ENCODE measurements at regions not wholly inside any gene's neighbourhood (a gene's known extent, or its start where the extent isn't known, plus 50 kb on each side); places are given as distances from the start of the nearest gene placed in this dataset.

DNA sequence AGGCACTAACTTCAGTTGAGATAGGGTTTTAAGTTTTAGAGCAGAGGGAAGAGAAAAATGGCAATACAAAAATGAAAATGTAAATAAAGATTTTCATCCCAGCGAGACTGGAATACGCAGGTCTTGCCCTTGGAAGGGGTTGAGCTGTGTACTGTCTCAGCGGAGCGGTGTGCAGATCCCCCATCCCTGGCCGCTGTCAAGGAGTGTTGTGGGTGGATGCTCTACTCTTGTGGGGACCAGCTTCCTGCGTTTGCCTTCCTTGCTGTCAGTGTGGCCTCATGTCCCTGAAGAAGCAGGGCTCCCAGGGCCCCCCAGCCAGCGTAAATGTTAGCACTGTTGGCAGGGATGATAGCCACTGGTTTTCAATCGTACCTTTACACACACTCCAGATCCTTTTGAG, 249.7 kb upstream of the PITRM1 start:
- H3K27ac ChIP-seq = no peak overlapping the region
- DNase-seq (ENCODE audit: low read depth, low spot score) = no peak

DNA sequence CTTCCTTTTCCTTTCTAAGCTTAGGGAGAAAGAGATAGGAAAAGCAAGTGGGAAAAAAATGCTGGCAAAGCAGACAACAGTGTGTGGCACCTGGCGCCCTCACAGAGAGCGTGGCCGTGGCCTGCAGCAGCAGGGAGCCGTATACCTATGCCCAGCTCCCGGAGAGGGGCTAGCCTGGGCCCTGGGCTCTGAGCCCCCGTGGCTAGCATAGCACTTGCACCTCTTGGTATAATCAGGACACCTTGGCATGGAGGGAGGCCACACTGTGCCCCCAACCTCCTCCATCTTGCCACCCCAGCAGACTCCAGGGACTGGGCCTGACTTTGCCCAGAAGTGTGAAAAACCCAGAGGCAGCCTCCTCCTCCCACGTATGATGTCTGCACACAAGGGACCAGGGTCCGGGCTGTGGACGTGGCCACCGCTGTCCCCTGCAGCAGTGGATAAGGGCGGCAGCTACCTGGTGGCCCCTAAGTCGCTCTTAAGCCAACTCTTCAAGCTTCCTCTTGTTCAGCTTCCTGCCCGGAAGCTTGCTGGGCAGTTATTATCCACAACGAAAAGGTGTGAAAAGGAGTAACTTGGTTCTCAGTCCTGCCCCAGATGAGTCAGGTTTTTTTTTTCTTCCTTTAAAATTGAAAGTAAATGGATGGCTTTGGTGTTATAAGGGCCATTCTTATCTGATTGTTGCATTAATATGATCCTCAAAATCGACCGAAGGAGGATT, 249.1 kb upstream of the PITRM1 start:
- no peak overlapping the region for H3K27ac ChIP-seq
- no peak for DNase-seq (ENCODE audit: low read depth, low spot score)

DNA sequence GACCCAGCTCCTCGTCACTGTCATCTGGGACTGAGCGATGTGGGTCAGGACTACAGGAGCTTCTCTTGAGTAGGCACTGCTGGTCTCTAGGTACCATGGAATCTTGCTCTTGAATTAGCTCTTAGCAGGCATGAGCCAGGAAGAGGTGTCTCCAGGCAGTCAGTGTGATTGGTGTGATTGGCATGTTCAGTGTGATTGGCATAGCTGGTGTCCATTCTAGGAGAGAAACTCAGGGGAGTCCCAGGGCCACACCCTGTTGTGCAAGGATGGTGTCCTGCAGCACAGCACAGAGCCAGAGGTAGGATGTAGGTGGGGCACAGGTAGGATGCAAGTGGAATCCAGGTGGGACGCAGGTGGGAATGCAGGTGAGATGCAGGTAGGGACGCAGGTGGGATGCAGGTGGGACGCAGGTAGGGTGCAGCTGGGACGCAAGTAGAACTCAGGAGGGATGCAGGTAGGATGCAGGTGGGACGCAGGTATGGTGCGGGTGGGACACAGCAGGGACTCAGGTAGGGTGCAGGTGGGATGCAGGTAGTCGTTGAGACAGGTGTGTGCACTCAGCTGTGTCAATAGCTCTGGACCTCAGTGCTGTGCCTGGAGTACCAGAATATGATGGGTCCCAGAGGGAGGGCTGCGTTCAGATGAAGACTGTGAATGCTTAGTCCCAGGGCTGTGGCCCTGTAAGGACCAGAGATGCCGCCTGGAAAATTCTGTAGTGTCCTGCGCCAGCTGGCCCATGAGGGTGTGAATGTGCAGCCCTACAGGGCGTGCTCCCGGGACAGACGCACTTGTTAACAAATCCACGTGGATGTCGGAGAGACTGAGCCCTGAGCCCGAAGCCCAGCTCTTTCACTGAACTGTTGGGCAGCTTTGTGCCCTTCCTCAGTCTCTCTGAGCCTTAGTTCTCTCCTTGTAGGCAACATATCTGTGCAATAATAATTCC, 248.2 kb upstream of the PITRM1 start:
- no peak overlapping the region for H3K27ac ChIP-seq
- no peak for DNase-seq (ENCODE audit: low read depth, low spot score)

DNA sequence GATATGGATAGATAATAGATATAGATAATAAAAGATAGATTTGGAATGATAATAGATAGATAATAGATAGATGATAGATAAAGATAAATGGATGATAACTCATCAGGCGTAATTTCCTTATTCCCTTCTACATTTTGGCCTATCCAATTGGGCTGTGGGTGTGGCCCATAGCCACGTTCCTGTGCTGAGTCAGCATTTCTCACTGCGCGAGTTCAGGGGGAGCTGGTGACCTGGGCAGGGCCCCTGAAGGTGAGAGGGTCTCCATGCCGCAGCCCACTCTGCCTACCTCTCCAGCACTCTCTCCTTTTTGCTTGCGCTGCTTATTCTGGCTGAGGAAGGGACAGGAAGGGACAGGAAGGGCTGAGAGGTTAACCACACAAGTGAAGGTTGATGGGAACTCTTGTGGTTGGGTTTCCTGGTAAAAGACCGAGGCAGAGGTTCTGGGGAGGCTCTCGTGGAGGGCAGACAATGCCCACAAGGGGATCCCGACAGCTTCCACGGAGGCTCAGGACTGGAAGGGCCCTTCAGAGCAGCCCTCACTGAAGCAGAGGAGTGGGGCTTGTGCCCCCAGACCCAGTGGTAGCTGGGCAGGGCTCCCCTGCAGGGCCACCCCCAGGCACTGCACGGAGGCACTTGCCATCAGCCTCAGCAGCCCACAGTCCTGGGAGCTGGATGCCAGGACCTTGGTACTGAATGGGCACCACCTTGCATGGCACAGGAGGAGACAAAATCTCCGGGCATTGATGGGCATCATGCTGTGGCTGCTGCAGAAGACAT, 247.3 kb upstream of the PITRM1 start:
- no peak overlapping the region for H3K27ac ChIP-seq
- DNase-seq (ENCODE audit: low read depth, low spot score) = no peak

DNA sequence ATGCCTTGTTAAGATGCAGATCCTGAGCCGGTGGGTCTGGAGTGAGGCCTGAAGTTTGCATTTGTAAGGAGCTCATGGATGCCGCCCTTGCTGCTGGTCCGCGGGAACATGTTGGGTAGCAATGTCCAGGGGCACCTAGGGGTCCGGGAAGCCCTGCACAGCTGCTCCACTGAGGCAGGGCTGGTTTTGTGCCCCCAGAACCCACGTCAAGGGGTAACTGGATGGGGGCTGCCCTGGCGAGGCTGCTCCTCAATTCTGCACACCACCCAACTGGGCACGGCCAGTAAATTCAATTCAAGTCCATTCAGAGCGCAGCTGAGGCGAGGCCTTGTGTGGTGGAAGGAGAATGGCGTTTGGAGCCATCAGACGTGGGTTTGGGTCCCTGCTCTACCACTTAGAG, 246.3 kb upstream of the PITRM1 start:
- H3K27ac ChIP-seq = no peak overlapping the region
- DNase-seq (ENCODE audit: low read depth, low spot score) = no peak

DNA sequence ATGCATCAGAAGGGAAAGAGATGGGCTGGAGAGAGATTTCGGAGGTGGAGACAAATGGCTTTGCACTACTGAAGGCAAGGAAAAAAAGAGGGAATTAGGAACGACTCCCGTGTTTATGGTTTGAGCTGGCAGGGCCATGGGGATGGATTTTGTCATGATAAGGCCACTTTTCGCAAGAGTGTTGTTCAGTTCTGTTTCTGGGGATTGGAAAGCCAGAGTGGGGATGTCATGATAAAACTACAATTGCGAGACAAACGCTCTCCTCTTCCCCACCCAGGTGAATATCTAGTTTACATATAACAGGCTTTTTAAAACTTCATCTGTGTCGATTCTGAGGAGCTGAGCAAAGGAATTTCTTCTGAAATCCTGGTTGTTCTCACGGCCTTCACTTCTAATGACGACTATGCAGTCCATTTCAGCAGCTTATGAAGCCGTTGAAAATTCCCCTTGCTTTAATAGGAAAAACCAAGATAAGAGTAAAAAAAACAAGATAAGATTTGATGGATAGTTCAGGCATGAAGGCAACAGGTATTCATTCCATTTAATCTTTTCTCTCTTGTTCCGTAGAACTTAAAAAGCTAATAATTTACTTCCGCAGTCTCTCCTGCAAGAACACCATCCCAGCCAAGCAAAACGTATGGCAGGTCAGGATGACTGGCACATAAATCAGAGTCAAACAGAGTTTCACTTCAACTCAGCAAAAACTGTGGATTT, 245.6 kb upstream of the PITRM1 start:
- no peak for DNase-seq (ENCODE audit: low read depth, low spot score)
- no peak overlapping the region for H3K27ac ChIP-seq

DNA sequence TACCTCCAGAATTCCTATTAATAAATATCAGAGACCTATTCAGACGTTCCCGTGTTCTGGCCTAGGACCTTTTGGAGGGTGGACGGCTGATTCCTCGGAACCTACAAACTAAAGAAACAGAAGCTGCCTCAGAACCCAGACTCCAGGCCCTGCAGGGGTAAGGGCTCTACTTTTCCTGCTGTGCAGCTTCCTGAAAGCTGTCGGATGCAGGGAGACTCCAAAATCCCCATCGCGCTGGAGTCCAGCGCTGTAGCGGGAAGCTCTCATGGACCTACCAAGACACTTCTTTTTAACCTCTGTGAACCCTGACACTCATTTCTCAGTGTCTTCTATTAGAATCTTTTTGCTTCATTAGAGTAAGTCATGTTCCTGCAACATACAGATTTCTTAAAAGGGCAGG, 244.5 kb upstream of the PITRM1 start:
- H3K27ac ChIP-seq = no peak overlapping the region
- DNase-seq (ENCODE audit: low read depth, low spot score) = no peak

DNA sequence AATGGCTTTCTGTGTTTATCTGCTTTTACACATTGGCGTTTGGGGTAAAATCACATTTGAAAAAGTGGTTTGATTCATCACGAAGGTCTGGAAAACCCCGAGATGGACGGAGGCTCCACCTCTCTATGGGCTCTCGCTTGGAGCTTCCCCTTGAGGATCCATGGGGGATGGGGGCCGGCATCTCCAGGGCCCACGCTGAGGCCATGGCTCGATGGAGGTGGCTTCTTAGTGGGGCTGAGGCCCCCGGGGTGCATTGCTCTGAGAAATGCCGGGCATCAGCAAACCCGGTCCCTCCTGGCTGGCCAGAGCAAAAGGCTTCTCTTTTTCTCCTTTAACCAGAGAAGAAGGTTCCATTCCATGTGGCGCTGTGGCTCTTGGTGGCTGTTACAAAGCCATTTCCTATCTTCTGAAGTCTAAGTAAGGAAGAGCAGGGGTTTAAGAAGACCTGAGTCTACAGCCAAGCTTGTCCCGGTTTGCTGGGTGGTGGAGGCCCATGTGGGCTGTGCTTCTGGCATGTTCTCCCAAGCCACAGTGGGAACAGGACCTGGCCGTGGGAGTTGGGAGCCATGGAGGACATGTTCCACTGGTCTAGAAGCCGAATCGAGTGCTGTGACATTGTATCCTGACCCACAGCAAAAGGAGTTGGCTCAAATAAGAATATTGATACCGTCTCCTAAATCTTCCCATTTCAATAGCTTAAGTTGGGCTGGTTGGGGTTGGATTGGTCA, 243.5 kb upstream of the PITRM1 start:
- no peak for DNase-seq (ENCODE audit: low read depth, low spot score)

DNA sequence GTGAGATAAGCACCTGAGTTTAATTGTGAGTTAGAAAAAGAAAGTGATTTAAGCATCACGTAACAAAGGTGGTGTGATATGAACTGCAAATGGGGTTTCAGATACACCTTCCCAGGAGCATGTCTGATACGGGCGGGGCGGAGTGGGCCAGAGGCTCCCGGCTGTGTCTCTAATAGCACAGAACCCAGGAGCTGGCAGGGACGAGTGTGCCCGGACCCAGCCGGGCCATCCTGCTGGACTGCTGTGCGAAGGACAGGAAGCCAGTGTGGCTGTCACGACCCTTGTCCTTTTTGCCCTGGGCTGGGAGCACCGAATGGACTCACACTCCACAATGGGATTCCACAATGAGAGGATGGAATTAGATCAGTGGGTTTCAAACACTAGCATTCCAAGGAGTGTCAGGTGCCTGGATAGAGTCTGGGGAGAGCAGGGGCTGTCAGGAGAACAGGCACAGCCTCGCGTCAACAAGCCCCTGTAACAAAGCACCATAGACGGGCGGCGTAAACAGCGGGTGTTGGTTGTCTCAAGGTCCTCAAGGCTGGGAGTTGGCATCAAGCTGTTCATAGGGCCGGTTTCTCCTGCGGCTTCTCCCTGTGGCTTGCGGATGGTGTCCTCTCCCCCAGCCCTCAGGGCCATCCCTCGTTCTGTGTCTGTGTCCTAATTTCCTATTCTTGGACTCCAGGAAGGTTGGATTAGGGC, 242.6 kb upstream of the PITRM1 start:
- DNase-seq (ENCODE audit: low read depth, low spot score) = no peak
- no peak overlapping the region for H3K27ac ChIP-seq

More for the DNA sequence above, 243.5 kb upstream of the PITRM1 start:
- H3K27ac ChIP-seq = no peak overlapping the region

DNA sequence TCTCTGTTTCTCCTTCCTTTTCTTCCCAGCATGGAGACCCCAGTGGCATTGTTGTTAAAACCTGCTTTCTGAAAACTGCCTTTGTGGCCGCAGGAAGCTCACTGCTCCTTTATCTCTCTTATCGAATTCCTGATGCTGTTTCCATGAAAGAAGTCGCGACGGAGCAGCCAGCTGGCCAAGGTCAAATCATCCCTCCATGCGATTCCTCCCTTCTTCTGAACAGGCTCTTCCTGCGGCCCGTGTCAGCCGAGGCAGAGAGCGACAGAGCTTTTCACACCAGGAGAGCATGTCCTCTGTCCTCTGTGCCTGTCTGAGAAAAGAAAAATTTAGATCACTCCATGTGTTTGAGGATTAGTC, 242.1 kb upstream of the PITRM1 start:
- DNase-seq (ENCODE audit: low read depth, low spot score) = no peak
- no peak overlapping the region for H3K27ac ChIP-seq

DNA sequence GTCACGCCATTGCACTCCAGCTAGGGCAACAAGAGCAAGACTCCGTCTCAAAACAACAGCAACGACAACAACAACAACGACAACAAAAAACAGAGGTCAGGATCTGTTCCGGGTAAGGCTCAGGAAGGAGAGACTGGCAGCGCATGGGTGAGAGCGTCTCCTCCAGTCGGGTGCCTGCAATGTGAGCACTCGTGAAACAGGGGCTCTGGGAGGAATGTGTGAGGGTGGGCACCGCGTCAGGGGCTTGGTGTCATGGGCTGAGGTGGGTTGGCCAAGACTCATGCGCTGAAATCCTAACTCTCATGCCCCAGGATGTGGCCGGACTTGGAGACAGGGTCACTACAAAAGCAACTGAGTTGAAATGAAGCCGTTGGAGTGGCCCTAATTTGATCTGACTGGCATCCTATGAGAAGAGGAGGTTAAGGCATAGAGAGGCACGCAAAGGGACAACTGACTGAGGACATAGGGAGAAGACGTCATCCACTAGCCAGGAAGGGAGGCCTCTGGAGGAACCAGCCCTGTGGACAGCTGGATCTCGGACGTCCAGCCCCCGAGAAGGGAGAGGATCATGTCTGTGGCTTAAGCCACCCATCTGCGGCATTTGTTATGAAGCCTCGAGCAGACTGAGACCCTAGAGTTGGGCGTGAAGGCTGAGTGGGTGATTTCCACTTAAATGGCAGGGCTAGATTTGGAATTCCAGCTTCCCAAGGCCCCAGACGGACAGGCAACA, 241.5 kb upstream of the PITRM1 start:
- H3K27ac ChIP-seq = no peak overlapping the region
- no peak for DNase-seq (ENCODE audit: low read depth, low spot score)

DNA sequence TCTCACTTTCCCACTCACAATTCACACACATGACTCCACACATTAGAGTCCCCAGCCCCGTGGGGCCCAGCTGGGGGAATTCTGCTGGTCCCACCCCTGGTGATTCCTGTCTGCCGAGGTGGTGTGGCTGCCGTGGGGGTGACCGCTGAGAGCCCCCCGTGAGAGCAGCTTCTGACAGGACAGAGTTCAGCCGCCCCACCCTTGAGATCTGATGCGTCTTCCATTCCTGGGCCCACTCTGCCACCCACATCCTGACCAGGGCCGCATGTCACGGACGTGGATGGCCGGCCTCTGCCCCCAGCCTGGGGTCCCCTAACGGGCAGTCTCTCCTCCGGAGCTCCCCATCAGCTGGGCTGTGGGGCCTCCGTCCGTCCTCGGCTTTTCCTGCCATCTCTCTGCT, 240.1 kb upstream of the PITRM1 start:
- no peak overlapping the region for H3K27ac ChIP-seq
- DNase-seq (ENCODE audit: low read depth, low spot score) = no peak

DNA sequence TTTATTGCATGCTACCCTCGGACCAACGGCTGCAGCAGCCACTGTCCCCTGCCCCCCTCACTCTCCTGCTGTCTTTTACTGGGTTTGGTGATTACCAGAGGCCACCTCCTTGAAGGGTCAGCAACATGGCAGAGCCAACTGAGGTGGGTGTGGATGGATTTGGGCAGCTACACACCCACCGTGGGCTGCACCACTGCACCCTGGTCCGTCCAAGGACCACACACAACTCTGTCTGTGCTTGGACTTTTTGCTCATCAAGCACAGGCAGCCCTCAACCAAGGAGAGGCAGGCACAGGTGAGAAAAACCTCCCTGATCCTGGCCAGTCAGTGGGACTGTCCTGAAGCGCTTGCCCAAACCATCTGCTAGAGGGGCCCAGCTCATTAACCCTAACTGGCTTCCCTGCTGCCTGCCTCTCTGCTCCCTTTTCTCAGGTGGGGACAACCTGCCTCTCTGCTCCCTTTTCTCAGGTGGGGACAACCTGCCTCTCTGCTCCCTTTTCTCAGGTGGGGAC, 239.5 kb upstream of the PITRM1 start:
- no peak for DNase-seq (ENCODE audit: low read depth, low spot score)
- no peak overlapping the region for H3K27ac ChIP-seq

DNA sequence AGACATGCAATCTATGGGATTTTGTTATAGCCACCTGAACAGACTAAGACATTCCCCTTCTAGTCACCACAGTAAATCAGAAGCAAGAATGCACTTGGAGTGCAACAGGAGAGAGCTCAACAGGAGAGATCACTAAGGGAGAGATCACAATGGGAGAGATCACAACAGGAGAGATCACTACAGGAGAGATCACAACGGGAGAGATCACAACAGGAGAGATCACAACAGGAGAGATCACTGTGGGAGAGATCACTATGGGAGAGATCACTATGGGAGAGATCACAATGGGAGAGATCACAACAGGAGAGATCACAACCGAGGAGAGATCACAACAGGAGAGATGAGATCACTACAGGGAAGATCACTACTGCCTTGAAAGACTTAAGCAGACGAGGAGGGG, 238.5 kb upstream of the PITRM1 start:
- DNase-seq (ENCODE audit: low read depth, low spot score) = no peak
- no peak overlapping the region for H3K27ac ChIP-seq

DNA sequence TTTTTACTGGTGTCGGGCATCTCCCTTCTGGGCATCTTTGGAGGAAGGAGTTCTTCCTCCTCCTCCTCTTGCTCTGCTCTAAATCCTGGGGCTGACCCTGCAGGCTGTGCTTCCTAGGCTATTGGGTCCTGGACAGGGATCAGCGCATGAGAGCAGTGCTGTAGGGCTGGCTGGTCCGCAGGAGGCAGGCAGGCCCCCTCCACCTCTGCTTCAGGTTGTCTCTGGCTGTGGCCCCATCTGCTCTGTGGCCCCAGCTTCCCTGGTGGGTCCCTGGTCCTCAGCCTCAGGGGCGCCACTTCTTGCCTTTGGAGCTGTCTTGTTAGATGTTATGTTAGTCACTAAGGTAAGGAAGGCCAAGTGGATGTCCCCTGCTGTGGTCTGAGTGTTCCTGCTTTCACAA, 237.3 kb upstream of the PITRM1 start:
- no peak overlapping the region for H3K27ac ChIP-seq
- no peak for DNase-seq (ENCODE audit: low read depth, low spot score)

DNA sequence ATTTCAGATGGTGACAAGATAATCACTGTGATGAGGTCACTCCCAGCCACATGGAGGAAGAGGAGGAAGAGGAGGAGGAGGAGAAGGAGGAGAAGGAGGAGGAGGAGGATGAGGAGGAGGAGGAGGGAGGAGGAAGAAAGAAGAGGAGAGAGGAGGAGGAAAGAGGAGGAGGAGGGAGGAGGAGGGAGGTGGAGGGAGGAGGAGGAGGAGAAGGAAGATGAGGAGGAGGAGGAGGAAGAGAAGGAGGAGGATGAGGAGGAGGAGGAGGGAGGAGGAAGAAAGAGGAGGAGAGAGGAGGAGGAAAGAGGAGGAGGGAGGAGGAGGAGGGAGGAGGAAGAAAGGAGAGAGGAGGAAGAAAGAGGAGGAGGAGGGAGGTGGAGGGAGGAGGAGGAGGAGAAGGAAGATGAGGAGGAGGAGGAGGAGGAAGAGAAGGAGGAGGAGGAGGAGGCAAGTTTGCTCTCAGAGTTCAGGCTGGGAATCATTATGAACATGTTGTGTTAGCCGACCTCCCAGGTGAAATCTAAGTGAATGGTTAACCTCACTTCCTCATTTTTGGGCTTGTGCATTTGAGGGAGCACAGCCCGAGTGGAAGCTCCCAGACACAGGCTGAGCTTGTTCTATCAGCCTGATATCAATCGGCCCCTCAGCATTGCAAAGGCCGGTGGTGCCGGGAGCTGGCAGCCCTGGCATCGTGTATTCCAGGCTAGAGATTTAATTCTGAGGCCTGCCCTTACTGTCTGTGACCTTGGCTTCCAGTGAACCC, 236.2 kb upstream of the PITRM1 start:
- no peak overlapping the region for H3K27ac ChIP-seq
- no peak for DNase-seq (ENCODE audit: low read depth, low spot score)

DNA sequence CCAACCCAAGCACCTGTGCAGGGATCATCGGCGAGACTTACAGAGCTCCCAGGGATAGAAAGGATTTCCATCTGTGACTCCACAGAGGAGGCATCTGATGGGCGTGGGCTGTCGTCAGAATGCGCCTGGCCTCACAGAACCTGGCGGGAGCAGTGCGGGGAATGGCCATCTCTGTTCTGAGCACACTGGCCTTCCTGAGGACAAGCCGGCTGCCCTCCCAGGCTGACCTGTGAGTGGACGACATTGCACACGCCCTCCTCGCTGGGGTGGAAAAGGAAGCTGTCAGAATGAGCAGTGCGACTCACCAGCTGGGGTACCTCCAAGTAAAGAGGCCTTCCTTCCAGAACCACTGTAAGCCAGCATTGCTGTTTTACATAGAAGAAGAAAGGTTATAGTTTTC, 234.6 kb upstream of the PITRM1 start:
- H3K27ac ChIP-seq = no peak overlapping the region
- no peak for DNase-seq (ENCODE audit: low read depth, low spot score)

DNA sequence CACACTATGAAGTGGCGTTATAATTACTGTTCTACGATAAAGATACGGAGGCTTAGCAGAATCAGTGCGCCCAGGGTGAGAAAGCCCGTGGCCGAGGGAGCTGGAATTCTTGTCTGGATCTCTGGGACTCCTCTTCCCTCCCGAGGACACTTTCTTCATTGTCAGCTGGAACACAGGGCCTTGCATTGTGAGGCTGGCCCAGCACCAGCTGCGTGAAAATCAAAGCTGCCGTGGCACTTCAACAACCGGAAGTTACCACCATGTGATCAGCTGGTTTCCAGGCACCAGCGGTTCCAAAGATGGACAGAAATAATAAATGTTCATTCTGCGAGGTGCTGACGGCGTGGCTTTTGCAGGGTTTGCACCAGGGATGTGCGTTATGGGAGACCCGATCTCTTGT, 234.0 kb upstream of the PITRM1 start:
- DNase-seq (ENCODE audit: low read depth, low spot score) = no peak

More for the DNA sequence above, 234.0 kb upstream of the PITRM1 start:
- H3K27ac ChIP-seq = no peak overlapping the region

All from epithelial cell of prostate (primary cell).